HepG2 (cell line): ENCODE measurements at regions not wholly inside any gene's neighbourhood (a gene's known extent, or its start where the extent isn't known, plus 50 kb on each side); places are given as distances from the start of the nearest gene placed in this dataset.

Experiments used
- ATAC-seq: fragments of 200-7000 bp; cut with Tn5 transposase; 3 replicates; pipeline ENCODE4 v1.9.1; 2020; ENCODE audit warnings: mild to moderate bottlenecking, moderate library complexity
- BruUV-seq: library from RNA; stranded (reverse); fragments of 400-500 nt; replicated peaks from 2 replicates; lab custom pipeline; 2021; lab: Mats Ljungman, UMichigan
- CTCF ChIA-PET: fragments of 300-600 bp; formaldehyde crosslinking; extraction: SDS; loops from one replicate; lab custom pipeline; 2021; ENCODE audit warnings: low total read pairs, inconsistent platforms, low intra/inter-chr PET ratio; lab: Yijun Ruan, JAX
- POLR2A ChIA-PET: fragments of 350-600 bp; sonication (Branson Sonifier 250); formaldehyde crosslinking; loops from one replicate; lab custom pipeline; 2020; ENCODE audit warnings: antibody characterized with exemption, inconsistent platforms; lab: Yijun Ruan, JAX
- DNase-seq: peaks from one replicate; pipeline ENCODE4 v3.0.0-alpha.2; 2015; ENCODE audit warnings: low spot score
- FAIRE-seq: peaks from 3 replicates; lab custom pipeline; 2011; peaks lifted over from hg19 to GRCh38; lab: Jason Lieb, UNC
- H2AFZ ChIP-seq: one replicate; pipeline ENCODE4 v1.6.1; 2011; ENCODE audit warnings: low read length, inconsistent platforms
- H3K27ac ChIP-seq: fragments of 300-600 bp; 3 replicates; pipeline ENCODE4 v1.8.0; 2011; ENCODE audit warnings: mixed run types, mild to moderate bottlenecking, mixed read lengths, low read length, inconsistent platforms; ENCODE audit not compliant: insufficient read depth; ENCODE audit errors: extremely low read length
- H3K27me3 ChIP-seq, 2 experiments: fragments of 200-600 bp in 1 of 2; 2 replicates in 1 of 2; 3 replicates in 1 of 2; pipeline versions ENCODE4 v1.6.0 to v1.8.0; 2011; ENCODE audit warnings: low read length in 2 of 2, mild to moderate bottlenecking in 2 of 2, moderate library complexity in 2 of 2, inconsistent platforms in 1 of 2; ENCODE audit not compliant: insufficient read depth in 2 of 2, control insufficient read depth in 1 of 2
- H3K36me3 ChIP-seq, 2 experiments: fragments of 200-600 bp in 1 of 2; replicated peaks in 1 of 2; 2 replicates in 1 of 2; 3 replicates in 1 of 2; pipeline versions ENCODE4 v1.5.1 to v1.8.0; 2011; ENCODE audit warnings: low read length in 2 of 2, inconsistent platforms in 1 of 2; ENCODE audit not compliant: insufficient read depth in 2 of 2, control insufficient read depth in 1 of 2
- H3K4me1 ChIP-seq: 2 replicates; pipeline ENCODE4 v1.5.1; 2012; ENCODE audit warnings: low read length, inconsistent platforms; ENCODE audit not compliant: insufficient read depth
- H3K4me2 ChIP-seq: 2 replicates; pipeline ENCODE4 v1.6.0; 2011; ENCODE audit warnings: low read depth, low read length, inconsistent platforms
- H3K4me3 ChIP-seq, 3 experiments: fragments of 200-600 bp in 1 of 3; sonication (generic), shearing (Covaris generic) in 1 of 3; replicated peaks in 1 of 3; 2 replicates each; pipeline ENCODE4 v1.5.1; 2011 to 2016; ENCODE audit warnings: low read length in 3 of 3, inconsistent platforms in 2 of 3, low read depth in 2 of 3, mild to moderate bottlenecking in 2 of 3, control low read depth in 1 of 3, mixed read lengths in 1 of 3; ENCODE audit not compliant: insufficient read depth in 1 of 3
- H3K79me2 ChIP-seq: one replicate; pipeline ENCODE4 v1.6.1; 2011; ENCODE audit warnings: low read length, inconsistent platforms; ENCODE audit not compliant: insufficient read depth
- H3K9ac ChIP-seq: 2 replicates; pipeline ENCODE4 v1.6.0; 2011; ENCODE audit warnings: mild to moderate bottlenecking, low read depth, low read length, inconsistent platforms; ENCODE audit not compliant: insufficient read depth
- H3K9me3 ChIP-seq: 2 replicates; pipeline ENCODE4 v1.5.1; 2012; ENCODE audit warnings: mild to moderate bottlenecking, low read length
- H4K20me1 ChIP-seq: 2 replicates; pipeline ENCODE4 v1.6.0; 2011; ENCODE audit warnings: inconsistent platforms, mild to moderate bottlenecking, low read length, moderate library complexity; ENCODE audit not compliant: insufficient read depth
- ELK4 ChIP-seq: sonication (generic); formaldehyde crosslinking; IDR thresholded peaks from 2 replicates; pipeline ENCODE4 v1.9.0; 2021; ENCODE audit warnings: missing genetic modification reagents, borderline replicate concordance
- ETV6 ChIP-seq: sonication (generic); formaldehyde crosslinking; conservative IDR thresholded peaks from 2 replicates; pipeline ENCODE4 v1.4.0; 2020; ENCODE audit warnings: missing genetic modification reagents
- IRF9 ChIP-seq: sonication (generic); formaldehyde crosslinking; IDR thresholded peaks from 2 replicates; pipeline ENCODE4 v1.8.0; 2022; ENCODE audit warnings: missing genetic modification reagents, mild to moderate bottlenecking, borderline replicate concordance
- KLF12 ChIP-seq: sonication (generic); formaldehyde crosslinking; IDR thresholded peaks from 2 replicates; pipeline ENCODE4 v1.4.0; 2020; ENCODE audit warnings: missing genetic modification reagents, borderline replicate concordance
- MXD4 ChIP-seq: IDR thresholded peaks from 2 replicates; pipeline ENCODE4 v1.6.1; 2016; ENCODE audit warnings: mild to moderate bottlenecking, missing biosample characterization, missing genetic modification reagents
- PAXIP1 ChIP-seq: sonication (generic); formaldehyde crosslinking; conservative IDR thresholded peaks from 2 replicates; pipeline ENCODE4 v1.4.0; 2020; ENCODE audit warnings: mild to moderate bottlenecking, missing genetic modification reagents, moderate library complexity
- RAD51 ChIP-seq: fragments of 450-650 bp; IDR thresholded peaks from 2 replicates; pipeline ENCODE4 v1.6.1; 2016; ENCODE audit warnings: borderline replicate concordance
- SETDB1 ChIP-seq: sonication (generic); formaldehyde crosslinking; IDR thresholded peaks from 2 replicates; pipeline ENCODE4 v1.5.1; 2020; ENCODE audit warnings: missing genetic modification reagents, mild to moderate bottlenecking, borderline replicate concordance
- TCF12 ChIP-seq, 2 experiments: fragments of 450-650 bp in 1 of 2; sonication (generic) in 1 of 2; formaldehyde crosslinking in 1 of 2; IDR thresholded peaks; 2 replicates each; pipeline versions ENCODE4 v1.6.1 to v1.8.0; 2017 to 2022; ENCODE audit warnings: antibody characterized with exemption in 1 of 2, mild to moderate bottlenecking in 1 of 2, missing genetic modification reagents in 1 of 2, moderate library complexity in 1 of 2
- XBP1 ChIP-seq: sonication (generic); formaldehyde crosslinking; IDR thresholded peaks from 2 replicates; pipeline ENCODE4 v1.5.0; 2020; ENCODE audit warnings: missing genetic modification reagents
- ZC3H4 ChIP-seq: sonication (generic); formaldehyde crosslinking; IDR thresholded peaks from 2 replicates; pipeline ENCODE4 v1.4.0; 2020; ENCODE audit warnings: missing genetic modification reagents, borderline replicate concordance
- ZFYVE20 ChIP-seq: sonication (generic); formaldehyde crosslinking; IDR thresholded peaks from 2 replicates; pipeline ENCODE4 v1.8.0; 2023; ENCODE audit warnings: low read depth, mild to moderate bottlenecking, moderate library complexity, missing genetic modification reagents, borderline replicate concordance
- ZNF33B ChIP-seq: sonication (generic); formaldehyde crosslinking; IDR thresholded peaks from 2 replicates; pipeline ENCODE4 v1.5.1; 2020; ENCODE audit warnings: mild to moderate bottlenecking, missing genetic modification reagents
- ZNF781 ChIP-seq: sonication (generic); formaldehyde crosslinking; IDR thresholded peaks from 2 replicates; pipeline ENCODE4 v1.5.1; 2020; ENCODE audit warnings: borderline replicate concordance, mild to moderate bottlenecking, missing genetic modification reagents; ENCODE audit errors: not compliant biosample characterization
- WGBS: methylation state at CpG from one replicate; pipeline ENCODE4 v1.1.6; 2017; ENCODE audit warnings: low lambda C conversion rate; 5-methylcytosine and 5-hydroxymethylcytosine counted together
- in situ Hi-C: cut with HindIII; loops from 2 replicates; pipeline ENCODE4 v1.10.0; 2017; ENCODE audit warnings: low pct_unique_long_range_greater_than_20kb; ENCODE audit not compliant: extremely low pct_ligation_motif_present
- intact Hi-C: fragments of 100-400 bp; cut with micrococcal nuclease; formaldehyde crosslinking; loops from one replicate; pipeline ENCODE4 v1.10.0; 2022; ENCODE audit not compliant: unreplicated experiment

GRCh38 chr3:130250982-130251381 lies 94.5 kb upstream of the COL6A5 start:
- BruUV-seq, result no TSS peak
- Histone ChIP-seq H3K4me1 (no peaks in the 10 kb centered on the region), H3K9me3 (no peaks in the 10 kb centered on the region), H3K4me3 (no peak overlapping the region), H3K79me2 (no peaks in the 10 kb centered on the region), H3K27me3 (no peaks in the 10 kb centered on the region), H3K4me2 (no peak overlapping the region), H4K20me1 (no peaks in the 10 kb centered on the region), H3K27ac (no peak overlapping the region), H2AFZ (no peak overlapping the region), H3K9ac (no peak overlapping the region), H3K36me3 (no peaks in the 10 kb centered on the region)
- FAIRE-seq, result no peak
- in situ Hi-C loops (no loop called here), intact Hi-C loops (no loop called here)
- CTCF ChIA-PET, result no interaction called here
- 15% methylated on average over 8 of the region's 12 CpGs for WGBS
- POLR2A ChIA-PET, result no interaction called here
- TF ChIP-seq MXD4 (CRISPR knock-in tag) (no peak), TCF12 (IDR thresholded peaks at IDR 0.05) (no peak), TCF12 (CRISPR knock-in tag; IDR thresholded peaks at IDR 0.05) (no peak), ZNF781 (CRISPR knock-in tag) (no peak), ZC3H4 (CRISPR knock-in tag) (no peak), ETV6 (CRISPR knock-in tag) (no peak), KLF12 (CRISPR knock-in tag) (no peak), ZFYVE20 (CRISPR knock-in tag) (no peak), SETDB1 (no peak), IRF9 (CRISPR knock-in tag) (no peak), XBP1 (CRISPR knock-in tag) (no peak), RAD51 (no peak), ELK4 (CRISPR knock-in tag) (no peak), PAXIP1 (CRISPR knock-in tag) (no peak), ZNF33B (CRISPR knock-in tag) (no peak)
- no peak for DNase-seq
- ATAC-seq, result no peak
